ENCODE measurements at regions not wholly inside any gene's neighbourhood (a gene's known extent, or its start where the extent isn't known, plus 50 kb on each side); places are given as distances from the start of the nearest gene placed in this dataset.
A peak's percentile ranks its signal among the peaks of the same experiment; 100 is the strongest.
"Not testable (repeated sequence)": the region's sequence is repeated elsewhere in the genome, so short reads cannot be mapped to it uniquely, and the experiment has no call there.

- H3K36me3 Mint-ChIP-seq (ENCODE audit: low read depth), result not testable (repeated sequence)
These were observed 68.8 kb upstream of the WIPI2 start for GRCh38 chr7:5121256-5121655.

GRCh38 chr7:5131238-5131637 lies 58.8 kb upstream of the WIPI2 start:
- H3K4me1 Mint-ChIP-seq, result peaks cover 24% of the 10 kb centered on the region
- intact Hi-C loops (cut with DNase I, micrococcal nuclease); CTCF ChIA-PET; H3K4me3 Mint-ChIP-seq; POLR2A ChIA-PET; H3K27ac Mint-ChIP-seq; H3K36me3 Mint-ChIP-seq (ENCODE audit: low read depth); H3K27me3 Mint-ChIP-seq; H3K9me3 Mint-ChIP-seq (ENCODE audit: low read depth); DNase-seq: not testable (repeated sequence)
- ATAC-seq, result peak; percentile 20

More at GRCh38 chr7:5121256-5121655, 68.8 kb upstream of the WIPI2 start:
- H3K4me3 Mint-ChIP-seq; H3K27ac Mint-ChIP-seq; H3K9me3 Mint-ChIP-seq (ENCODE audit: low read depth); intact Hi-C loops (cut with DNase I, micrococcal nuclease); ATAC-seq; DNase-seq; POLR2A ChIA-PET; CTCF ChIA-PET; H3K4me1 Mint-ChIP-seq; H3K27me3 Mint-ChIP-seq: not testable (repeated sequence)

GRCh38 chr7:5132539-5132938 lies 57.5 kb upstream of the WIPI2 start:
- ChIA-PET POLR2A (no interaction called here), CTCF (no interaction called here)
- DNase-seq (no peak), ATAC-seq (no peak)
- H3K27me3 Mint-ChIP-seq, result no peaks in the 10 kb centered on the region
- no peaks in the 10 kb centered on the region for H3K36me3 Mint-ChIP-seq (ENCODE audit: low read depth)
- H3K4me1 Mint-ChIP-seq, result peaks cover 24% of the 10 kb centered on the region
- no peak overlapping the region for H3K4me3 Mint-ChIP-seq
- H3K9me3 Mint-ChIP-seq (ENCODE audit: low read depth), result no peaks in the 10 kb centered on the region
- intact Hi-C loops (cut with DNase I, micrococcal nuclease), result no loop called here
- no peak overlapping the region for H3K27ac Mint-ChIP-seq

GRCh38 chr7:5139998-5140397 lies 50.0 kb upstream of the WIPI2 start:
- no peaks in the 10 kb centered on the region for H3K27me3 Mint-ChIP-seq
- H3K4me1 Mint-ChIP-seq, result peaks cover 15% of the 10 kb centered on the region
- DNase-seq (peak; percentile 60), ATAC-seq (no peak)
- intact Hi-C loops (cut with DNase I, micrococcal nuclease), result loop anchor here in 1 of 2 experiments (1.0 to 5.0 kb wide), 2 partner anchors 34 to 257 kb away; no protein-coding TSS in a partner anchor
- no peaks in the 10 kb centered on the region for H3K36me3 Mint-ChIP-seq (ENCODE audit: low read depth)
- no peak overlapping the region for H3K27ac Mint-ChIP-seq
- CTCF ChIA-PET, result interaction anchor here (0.8 to 1.3 kb wide), 2 partner anchors 31 to 35 kb away, joined by 3 to 4 read pairs; no protein-coding TSS in a partner anchor
- no peak overlapping the region for H3K4me3 Mint-ChIP-seq
- H3K9me3 Mint-ChIP-seq (ENCODE audit: low read depth), result no peaks in the 10 kb centered on the region
- POLR2A ChIA-PET, result no interaction called here
